Loucy (cell line): ENCODE measurements at regions not wholly inside any gene's neighbourhood (a gene's known extent, or its start where the extent isn't known, plus 50 kb on each side); places are given as distances from the start of the nearest gene placed in this dataset.
"Not testable (repeated sequence)": the region's sequence is repeated elsewhere in the genome, so short reads cannot be mapped to it uniquely, and the experiment has no call there.

ENCODE experiments used
- H2AFZ ChIP-seq: fragments of 200-600 bp; sonication (generic); 2 replicates; pipeline ENCODE4 v1.6.0; 2016; ENCODE audit warnings: antibody characterized with exemption, mild to moderate bottlenecking, low read length, moderate library complexity
- H3F3A ChIP-seq: fragments of 200-600 bp; 2 replicates; pipeline ENCODE4 v1.6.0; 2016; ENCODE audit warnings: antibody characterized with exemption, low read depth, mild to moderate bottlenecking
- H3K27me3 ChIP-seq: fragments of 200-600 bp; sonication (generic); 2 replicates; pipeline ENCODE4 v1.6.1; 2014; ENCODE audit warnings: low read length, mild to moderate bottlenecking; ENCODE audit not compliant: insufficient read depth, poor library complexity, severe bottlenecking
- H3K36me3 ChIP-seq: fragments of 200-600 bp; sonication (generic); 2 replicates; pipeline ENCODE4 v1.6.1; 2016; ENCODE audit warnings: low read length; ENCODE audit not compliant: insufficient read depth
- H3K4me1 ChIP-seq: fragments of 200-600 bp; sonication (generic); 2 replicates; pipeline ENCODE4 v1.5.1; 2014; ENCODE audit warnings: low read length, mild to moderate bottlenecking; ENCODE audit not compliant: insufficient read depth, poor library complexity, severe bottlenecking
- H3K4me2 ChIP-seq: fragments of 200-600 bp; sonication (generic); 2 replicates; pipeline ENCODE4 v1.6.0; 2014; ENCODE audit warnings: antibody characterized with exemption, low read length, low read depth, mild to moderate bottlenecking; ENCODE audit not compliant: poor library complexity, severe bottlenecking
- H3K4me3 ChIP-seq: fragments of 200-600 bp; sonication (generic); 2 replicates; pipeline ENCODE4 v1.5.1; 2014; ENCODE audit warnings: low read length, mild to moderate bottlenecking, mixed read lengths; ENCODE audit not compliant: poor library complexity, severe bottlenecking
- H3K79me2 ChIP-seq: fragments of 200-600 bp; sonication (generic); 2 replicates; pipeline ENCODE4 v1.6.1; 2014; ENCODE audit warnings: low read length; ENCODE audit not compliant: insufficient read depth
- H3K9ac ChIP-seq: fragments of 200-600 bp; sonication (generic); 2 replicates; pipeline ENCODE4 v1.6.0; 2014; ENCODE audit warnings: mild to moderate bottlenecking, low read depth, low read length, moderate library complexity; ENCODE audit not compliant: poor library complexity, severe bottlenecking
- H3K9me2 ChIP-seq: fragments of 200-600 bp; sonication (generic); replicated peaks from 2 replicates; pipeline ENCODE4 v1.6.1; 2016; ENCODE audit warnings: low read depth, low read length, mixed read lengths
- H3K9me3 ChIP-seq: fragments of 200-600 bp; sonication (generic); 2 replicates; pipeline ENCODE4 v1.6.1; 2014; ENCODE audit warnings: mild to moderate bottlenecking, antibody characterized with exemption, low read length, low read depth; ENCODE audit not compliant: insufficient read depth
- H4K20me1 ChIP-seq: fragments of 200-600 bp; sonication (generic); 2 replicates; pipeline ENCODE4 v1.6.0; 2014; ENCODE audit warnings: antibody characterized with exemption, low read length, mild to moderate bottlenecking; ENCODE audit not compliant: insufficient read depth, poor library complexity, severe bottlenecking
- CTCF ChIP-seq: fragments of 200-600 bp; sonication (generic); conservative IDR thresholded peaks from 2 replicates; pipeline ENCODE4 v1.5.1; 2014; ENCODE audit warnings: mild to moderate bottlenecking, antibody characterized with exemption, low read length
- EZH2phosphoT487 ChIP-seq: fragments of 200-600 bp; IDR thresholded peaks from 2 replicates; pipeline ENCODE4 v1.6.1; 2018; ENCODE audit warnings: antibody characterized with exemption, mild to moderate bottlenecking, moderate library complexity, borderline replicate concordance

- no peaks in the 10 kb centered on the region for H3F3A ChIP-seq
- H3K9me2 ChIP-seq = no peaks in the 10 kb centered on the region
- no peaks in the 10 kb centered on the region for H4K20me1 ChIP-seq
- H3K4me3 ChIP-seq = no peak overlapping the region
- no peak for TF ChIP-seq EZH2phosphoT487
- TF ChIP-seq CTCF = no peak
- no peaks in the 10 kb centered on the region for H3K36me3 ChIP-seq
- no peaks in the 10 kb centered on the region for H3K27me3 ChIP-seq
- no peaks in the 10 kb centered on the region for H3K9me3 ChIP-seq
- no peak overlapping the region for H3K4me2 ChIP-seq
- H2AFZ ChIP-seq = no peak overlapping the region
- H3K79me2 ChIP-seq = no peaks in the 10 kb centered on the region
- no peaks in the 10 kb centered on the region for H3K4me1 ChIP-seq
- H3K9ac ChIP-seq = no peak overlapping the region
Measured at GRCh38 chr21:32829504-32829903, 57.9 kb upstream of the PAXBP1 start.

GRCh38 chr21:32831779-32832178 is 60.2 kb upstream of the PAXBP1 start:
- H3K4me3 ChIP-seq, H2AFZ ChIP-seq, H3K4me1 ChIP-seq, H3K79me2 ChIP-seq, H3K4me2 ChIP-seq, H3K9me3 ChIP-seq, H3K9me2 ChIP-seq, H3K9ac ChIP-seq, H3K36me3 ChIP-seq, H3F3A ChIP-seq, H3K27me3 ChIP-seq, H4K20me1 ChIP-seq: not testable (repeated sequence)

- no peaks in the 10 kb centered on the region for H3F3A ChIP-seq
Measured at GRCh38 chr21:32834211-32834915, 62.8 kb upstream of the PAXBP1 start.

More at GRCh38 chr21:32834211-32834915, 62.8 kb upstream of the PAXBP1 start:
- H3K9ac ChIP-seq = no peak overlapping the region
- H3K9me3 ChIP-seq = no peaks in the 10 kb centered on the region; the same call in 1 of the 2 replicates
- no peaks in the 10 kb centered on the region for H4K20me1 ChIP-seq
- no peak overlapping the region for H3K4me3 ChIP-seq
- H3K27me3 ChIP-seq = no peaks in the 10 kb centered on the region
- H3K79me2 ChIP-seq = no peaks in the 10 kb centered on the region
- no peak for TF ChIP-seq EZH2phosphoT487
- TF ChIP-seq CTCF = no peak
- no peaks in the 10 kb centered on the region for H3K4me1 ChIP-seq
- no peaks in the 10 kb centered on the region for H3K9me2 ChIP-seq
- no peak overlapping the region for H2AFZ ChIP-seq
- no peaks in the 10 kb centered on the region for H3K36me3 ChIP-seq
- no peak overlapping the region for H3K4me2 ChIP-seq
